HG03159 (cell line): ENCODE measurements at regions not wholly inside any gene's neighbourhood (a gene's known extent, or its start where the extent isn't known, plus 50 kb on each side); places are given as distances from the start of the nearest gene placed in this dataset.

ENCODE experiments used
- ATAC-seq: cut with Tn5 transposase; IDR thresholded peaks from one replicate; pipeline ENCODE4 v1.9.1; 2021; ENCODE audit warnings: mild to moderate bottlenecking, moderate library complexity; ENCODE audit not compliant: unreplicated experiment

GRCh38 chr18:77970814-77971213 is 721.2 kb downstream of the GALR1 start:
- ATAC-seq: no peak

- ATAC-seq: no peak
Observed at GRCh38 chr18:77973745-77974144, 724.1 kb downstream of the GALR1 start.

GRCh38 chr18:77974329-77974728 is 724.7 kb downstream of the GALR1 start:
- ATAC-seq: no peak

- no peak for ATAC-seq
Observed at GRCh38 chr18:77977331-77977730, 727.7 kb downstream of the GALR1 start.

GRCh38 chr18:77980275-77980674 is 730.6 kb downstream of the GALR1 start:
- ATAC-seq: no peak

- no peak for ATAC-seq
Observed at GRCh38 chr18:77981874-77982273, 732.2 kb downstream of the GALR1 start.

GRCh38 chr18:77983270-77983669 is 733.6 kb downstream of the GALR1 start:
- ATAC-seq: no peak

GRCh38 chr18:77984178-77984577 is 734.5 kb downstream of the GALR1 start:
- no peak for ATAC-seq

- ATAC-seq: no peak
Observed at GRCh38 chr18:77984833-77985232, 735.2 kb downstream of the GALR1 start.

GRCh38 chr18:77985526-77986281 is 736.1 kb downstream of the GALR1 start:
- ATAC-seq: no peak

GRCh38 chr18:77990131-77990530 is 740.5 kb downstream of the GALR1 start:
- no peak for ATAC-seq

GRCh38 chr18:77990901-77991300 is 741.3 kb downstream of the GALR1 start:
- ATAC-seq: no peak

- no peak for ATAC-seq
Observed at GRCh38 chr18:77992057-77992456, 742.4 kb downstream of the GALR1 start.

- ATAC-seq: no peak
Observed at GRCh38 chr18:77993188-77993981, 743.7 kb downstream of the GALR1 start.

GRCh38 chr18:77995593-77995992 is 745.9 kb downstream of the GALR1 start:
- ATAC-seq: no peak

GRCh38 chr18:77996737-77997136 is 747.1 kb downstream of the GALR1 start:
- ATAC-seq: no peak

GRCh38 chr18:78001811-78002210 is 752.2 kb downstream of the GALR1 start:
- no peak for ATAC-seq

GRCh38 chr18:78006006-78006773 is 756.5 kb downstream of the GALR1 start:
- no peak for ATAC-seq

GRCh38 chr18:78006774-78007260 is 757.2 kb downstream of the GALR1 start:
- no peak for ATAC-seq

GRCh38 chr18:78010363-78010762 is 760.7 kb downstream of the GALR1 start:
- ATAC-seq: no peak

GRCh38 chr18:78017869-78018268 is 768.2 kb downstream of the GALR1 start:
- no peak for ATAC-seq
